ENCODE measurements at regions not wholly inside any gene's neighbourhood (a gene's known extent, or its start where the extent isn't known, plus 50 kb on each side); places are given as distances from the start of the nearest gene placed in this dataset.

- Mint-ChIP-seq H3K4me3 (no peak overlapping the region), H3K27ac (no peak overlapping the region), H3K4me1 (no peaks in the 10 kb centered on the region), H3K9me3 (peaks cover 0 to 1% (median 0%) of the 10 kb centered on the region in 9 donors), H3K36me3 (peaks cover 0 to 4% (median 0%) of the 10 kb centered on the region in 3 donors), H3K27me3 (peaks cover 0 to 2% (median 0%) of the 10 kb centered on the region in 5 donors)
- no peak for ATAC-seq
- DNase-seq = no peak
- POLR2A ChIA-PET = no interaction called here
Measured at GRCh38 chr4:110265001-110265400, 66.6 kb upstream of the ELOVL6 start.

GRCh38 chr4:110260299-110260698, 61.9 kb upstream of the ELOVL6 start:
- DNase-seq = no peak
- H3K4me3 Mint-ChIP-seq = no peak overlapping the region

GRCh38 chr4:110250023-110250387, 51.6 kb upstream of the ELOVL6 start:
- H3K4me1 Mint-ChIP-seq = no peaks in the 10 kb centered on the region
- H3K9me3 Mint-ChIP-seq = no peaks in the 10 kb centered on the region
- POLR2A ChIA-PET = no interaction called here

More at GRCh38 chr4:110260299-110260698, 61.9 kb upstream of the ELOVL6 start:
- peaks cover 0 to 4% (median 0%) of the 10 kb centered on the region in 3 donors for H3K36me3 Mint-ChIP-seq
- peaks cover 0 to 1% (median 0%) of the 10 kb centered on the region in 9 donors for H3K9me3 Mint-ChIP-seq
- peaks cover 0 to 2% (median 0%) of the 10 kb centered on the region in 5 donors for H3K27me3 Mint-ChIP-seq
- no peak for ATAC-seq
- H3K4me1 Mint-ChIP-seq = no peaks in the 10 kb centered on the region
- POLR2A ChIA-PET = no interaction called here
- H3K27ac Mint-ChIP-seq = no peak overlapping the region

DNA sequence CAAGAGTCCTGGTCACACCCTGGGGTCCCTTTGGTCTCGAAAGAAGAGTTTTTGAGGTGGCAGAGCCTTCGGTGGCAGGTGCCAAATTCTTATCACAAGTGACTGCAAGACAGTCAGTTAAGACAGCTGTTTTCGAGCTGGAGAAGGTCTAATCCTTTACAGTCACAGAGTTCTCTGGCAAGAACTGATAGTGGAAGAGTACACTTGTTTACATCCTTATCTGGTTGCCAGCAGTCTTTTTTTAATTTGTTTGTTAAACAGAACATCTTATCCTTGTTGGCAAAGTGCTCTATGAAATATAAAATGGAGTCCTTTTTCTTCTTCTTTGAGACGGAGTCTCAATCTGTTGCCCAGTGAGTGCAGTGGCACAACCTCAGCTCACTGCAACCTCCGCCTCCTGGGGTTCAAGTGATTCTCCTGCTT, 50.4 kb upstream of the ELOVL6 start:
- H3K4me1 Mint-ChIP-seq = no peaks in the 10 kb centered on the region
- H3K36me3 Mint-ChIP-seq = no peaks in the 10 kb centered on the region
- POLR2A ChIA-PET = no interaction called here
- H3K27me3 Mint-ChIP-seq = peaks cover 0 to 7% (median 3%) of the 10 kb centered on the region in 5 donors
- H3K4me3 Mint-ChIP-seq = no peak overlapping the region
- H3K27ac Mint-ChIP-seq = no peak overlapping the region
- DNase-seq (no peak), ATAC-seq (no peak)
- no peaks in the 10 kb centered on the region for H3K9me3 Mint-ChIP-seq

More at GRCh38 chr4:110250023-110250387, 51.6 kb upstream of the ELOVL6 start:
- peaks cover 0 to 7% (median 5%) of the 10 kb centered on the region in 5 donors for H3K27me3 Mint-ChIP-seq
- no peaks in the 10 kb centered on the region for H3K36me3 Mint-ChIP-seq
- H3K4me3 Mint-ChIP-seq = no peak overlapping the region
- ATAC-seq (no peak), DNase-seq (no peak)
- H3K27ac Mint-ChIP-seq = no peak overlapping the region
